ENCODE measurements at regions not wholly inside any gene's neighbourhood (a gene's known extent, or its start where the extent isn't known, plus 50 kb on each side); places are given as distances from the start of the nearest gene placed in this dataset.

DNA sequence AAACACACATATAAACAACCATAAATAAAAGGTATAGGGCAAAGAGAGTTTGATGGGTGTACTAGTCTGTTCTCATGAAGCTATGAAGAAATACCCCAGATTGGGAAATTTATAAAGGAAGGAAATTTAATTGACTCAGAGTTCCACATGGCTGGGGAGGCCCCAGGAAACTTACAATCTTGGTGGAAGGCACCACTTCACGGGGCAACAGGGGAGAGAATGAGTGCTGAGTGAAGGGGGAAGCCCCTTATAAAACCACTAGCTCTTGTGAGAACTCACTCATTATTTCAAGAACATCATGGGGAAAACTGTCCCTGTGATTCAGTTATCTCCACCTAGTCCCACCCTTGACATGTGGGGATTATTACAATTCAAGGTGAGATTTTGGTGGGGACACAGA, 385.9 kb upstream of the ANO5 start:
- TF ChIP-seq, protein P1, sequence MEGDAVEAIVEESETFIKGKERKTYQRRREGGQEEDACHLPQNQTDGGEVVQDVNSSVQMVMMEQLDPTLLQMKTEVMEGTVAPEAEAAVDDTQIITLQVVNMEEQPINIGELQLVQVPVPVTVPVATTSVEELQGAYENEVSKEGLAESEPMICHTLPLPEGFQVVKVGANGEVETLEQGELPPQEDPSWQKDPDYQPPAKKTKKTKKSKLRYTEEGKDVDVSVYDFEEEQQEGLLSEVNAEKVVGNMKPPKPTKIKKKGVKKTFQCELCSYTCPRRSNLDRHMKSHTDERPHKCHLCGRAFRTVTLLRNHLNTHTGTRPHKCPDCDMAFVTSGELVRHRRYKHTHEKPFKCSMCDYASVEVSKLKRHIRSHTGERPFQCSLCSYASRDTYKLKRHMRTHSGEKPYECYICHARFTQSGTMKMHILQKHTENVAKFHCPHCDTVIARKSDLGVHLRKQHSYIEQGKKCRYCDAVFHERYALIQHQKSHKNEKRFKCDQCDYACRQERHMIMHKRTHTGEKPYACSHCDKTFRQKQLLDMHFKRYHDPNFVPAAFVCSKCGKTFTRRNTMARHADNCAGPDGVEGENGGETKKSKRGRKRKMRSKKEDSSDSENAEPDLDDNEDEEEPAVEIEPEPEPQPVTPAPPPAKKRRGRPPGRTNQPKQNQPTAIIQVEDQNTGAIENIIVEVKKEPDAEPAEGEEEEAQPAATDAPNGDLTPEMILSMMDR (IDR thresholded peaks at IDR 0.05; ENCODE audit: control insufficient read depth, insufficient read depth, low read depth, low read length, missing control alignments) = no peak
- H3K4me3 ChIP-seq (ENCODE audit: control insufficient read depth, low read depth, low read length) = no peak overlapping the region
- no peak for DNase-seq (ENCODE audit: low read depth)

DNA sequence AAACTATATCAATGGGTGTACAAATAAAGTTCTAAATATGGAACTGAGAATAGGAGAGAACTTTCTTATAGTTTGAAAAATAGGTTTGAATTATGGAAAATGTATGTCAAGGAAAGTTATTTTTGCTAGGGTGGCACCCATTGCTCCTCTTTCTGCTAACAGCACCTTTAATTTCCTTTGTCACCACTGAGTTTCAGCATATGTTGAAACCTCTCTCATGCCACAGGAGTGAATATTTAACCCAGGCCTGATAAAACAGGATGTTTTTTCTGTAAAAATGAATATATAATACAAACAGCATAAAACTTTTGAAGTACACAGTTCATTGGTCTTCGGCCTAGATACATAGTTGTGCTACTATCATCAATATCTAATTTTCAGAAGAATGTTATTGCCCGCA, 385.5 kb upstream of the ANO5 start:
- TF ChIP-seq, protein P1 (IDR thresholded peaks at IDR 0.05; ENCODE audit: control insufficient read depth, insufficient read depth, low read depth, low read length, missing control alignments) = no peak
- no peak overlapping the region for H3K4me3 ChIP-seq (ENCODE audit: control insufficient read depth, low read depth, low read length)
- DNase-seq (ENCODE audit: low read depth) = no peak

DNA sequence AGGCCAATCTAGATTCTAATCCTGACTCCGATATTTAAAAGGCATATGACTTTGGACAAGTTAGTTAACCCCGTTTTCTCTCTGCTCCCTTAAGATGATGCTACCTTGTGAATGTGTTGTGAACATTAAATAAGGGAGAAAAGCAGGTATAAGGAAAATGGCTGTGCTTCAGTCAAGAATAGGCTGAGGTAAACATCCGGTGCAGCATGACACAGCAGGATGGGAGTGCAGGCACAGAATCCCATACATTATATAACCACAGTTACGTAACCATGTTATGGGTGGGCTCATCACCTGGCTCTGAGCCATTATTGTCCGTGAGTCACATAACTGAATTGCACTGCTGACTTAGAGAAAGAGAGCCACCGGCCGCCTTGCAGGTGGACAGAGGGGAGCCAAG, 382.2 kb upstream of the ANO5 start:
- no peak overlapping the region for H3K4me3 ChIP-seq (ENCODE audit: control insufficient read depth, low read depth, low read length)
- no peak for DNase-seq (ENCODE audit: low read depth)
- TF ChIP-seq, protein P1 (IDR thresholded peaks at IDR 0.05; ENCODE audit: control insufficient read depth, insufficient read depth, low read depth, low read length, missing control alignments) = no peak

DNA sequence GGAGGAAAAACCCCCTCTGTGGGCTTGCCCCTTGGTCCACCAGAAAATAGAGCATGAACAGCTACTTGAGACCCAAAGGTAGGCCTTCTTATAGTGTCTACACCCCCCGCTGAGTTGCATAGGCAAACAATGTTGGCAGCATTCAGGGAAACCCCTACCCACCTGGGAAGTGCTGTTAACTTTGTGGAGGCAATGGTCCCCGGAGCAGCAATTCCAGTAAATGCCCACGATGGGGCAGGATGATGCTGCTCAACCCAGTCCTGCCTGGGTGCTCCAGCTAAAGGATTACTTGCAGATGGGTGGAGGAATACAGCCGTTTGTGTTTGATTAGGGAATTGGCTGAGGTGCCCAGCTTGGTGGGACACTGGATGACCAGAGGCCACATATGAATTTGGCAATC, 381.3 kb upstream of the ANO5 start:
- H3K4me3 ChIP-seq (ENCODE audit: control insufficient read depth, low read depth, low read length) = no peak overlapping the region
- no peak for DNase-seq (ENCODE audit: low read depth)
- TF ChIP-seq, protein P1 (IDR thresholded peaks at IDR 0.05; ENCODE audit: control insufficient read depth, insufficient read depth, low read depth, low read length, missing control alignments) = no peak

DNA sequence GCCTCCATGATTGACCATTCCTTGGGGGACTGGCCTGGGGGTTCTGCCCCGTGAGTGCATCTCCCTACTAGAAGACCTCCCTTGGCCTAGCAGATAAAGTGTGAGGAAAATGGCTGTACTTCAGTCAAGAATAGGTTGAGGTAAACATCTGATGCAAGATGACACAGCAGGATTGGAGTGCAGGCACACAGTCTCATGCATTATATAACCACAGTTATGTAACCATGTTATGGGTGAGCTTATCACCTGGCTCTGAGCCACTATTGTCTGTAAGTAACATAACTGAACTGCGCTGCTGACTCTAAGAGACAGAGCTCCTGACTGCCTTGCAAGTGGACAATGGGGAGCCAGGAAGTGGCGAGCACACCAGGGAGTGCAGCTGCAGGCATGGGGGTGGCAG, 378.7 kb upstream of the ANO5 start:
- no peak for DNase-seq (ENCODE audit: low read depth)
- H3K4me3 ChIP-seq (ENCODE audit: control insufficient read depth, low read depth, low read length) = no peak overlapping the region
- TF ChIP-seq, protein P1 (IDR thresholded peaks at IDR 0.05; ENCODE audit: control insufficient read depth, insufficient read depth, low read depth, low read length, missing control alignments) = no peak

DNA sequence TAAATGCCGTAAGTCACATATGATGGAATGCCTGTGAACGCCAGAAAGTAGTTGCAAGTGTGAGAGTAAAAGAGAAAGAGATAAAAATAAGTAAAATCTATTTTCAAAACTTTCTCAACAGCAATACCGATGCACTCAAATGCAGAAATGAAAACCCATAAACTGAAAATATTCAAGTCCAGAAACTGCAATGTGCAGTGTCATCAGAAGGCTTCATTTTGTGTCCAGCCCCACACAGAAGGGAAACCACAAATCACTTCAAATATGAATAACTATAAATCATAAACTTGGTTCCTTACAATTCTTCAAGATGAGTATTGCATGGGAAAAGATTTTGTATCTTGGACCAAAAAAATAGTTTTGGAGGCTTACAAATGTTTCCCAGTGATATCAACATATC, 375.2 kb upstream of the ANO5 start:
- TF ChIP-seq, protein P1 (IDR thresholded peaks at IDR 0.05; ENCODE audit: control insufficient read depth, insufficient read depth, low read depth, low read length, missing control alignments) = no peak

DNA sequence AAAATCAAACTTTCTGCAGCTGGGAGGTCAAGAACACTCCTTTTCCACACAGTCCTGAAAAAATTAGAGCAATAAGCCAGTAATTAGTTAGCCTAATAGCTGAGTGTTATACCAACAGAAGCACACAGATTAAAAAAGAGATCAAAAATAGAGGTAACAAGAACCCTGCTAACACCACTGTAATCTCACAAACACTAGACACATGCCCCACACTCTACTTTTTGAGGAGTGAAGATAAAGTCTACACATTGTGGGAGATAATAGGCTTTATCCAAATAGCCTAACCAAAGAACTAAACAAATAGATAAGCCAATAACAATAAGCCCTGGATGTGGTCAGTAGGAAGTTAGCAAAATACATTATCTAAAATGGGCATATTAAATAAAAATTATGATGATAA, 372.7 kb upstream of the ANO5 start:
- DNase-seq (ENCODE audit: low read depth) = no peak
- H3K4me3 ChIP-seq (ENCODE audit: control insufficient read depth, low read depth, low read length) = no peak overlapping the region
- TF ChIP-seq, protein P1 (IDR thresholded peaks at IDR 0.05; ENCODE audit: control insufficient read depth, insufficient read depth, low read depth, low read length, missing control alignments) = no peak

More for the DNA sequence above, 375.2 kb upstream of the ANO5 start:
- no peak overlapping the region for H3K4me3 ChIP-seq (ENCODE audit: control insufficient read depth, low read depth, low read length)
- no peak for DNase-seq (ENCODE audit: low read depth)
